HG03432 (cell line): ENCODE measurements at regions not wholly inside any gene's neighbourhood (a gene's known extent, or its start where the extent isn't known, plus 50 kb on each side); places are given as distances from the start of the nearest gene placed in this dataset.
"Not testable (repeated sequence)": the region's sequence is repeated elsewhere in the genome, so short reads cannot be mapped to it uniquely, and the experiment has no call there.

Source experiments
- ATAC-seq: cut with Tn5 transposase; IDR thresholded peaks from one replicate; pipeline ENCODE4 v1.9.1; 2021; ENCODE audit warnings: mild to moderate bottlenecking, moderate library complexity; ENCODE audit not compliant: unreplicated experiment

DNA sequence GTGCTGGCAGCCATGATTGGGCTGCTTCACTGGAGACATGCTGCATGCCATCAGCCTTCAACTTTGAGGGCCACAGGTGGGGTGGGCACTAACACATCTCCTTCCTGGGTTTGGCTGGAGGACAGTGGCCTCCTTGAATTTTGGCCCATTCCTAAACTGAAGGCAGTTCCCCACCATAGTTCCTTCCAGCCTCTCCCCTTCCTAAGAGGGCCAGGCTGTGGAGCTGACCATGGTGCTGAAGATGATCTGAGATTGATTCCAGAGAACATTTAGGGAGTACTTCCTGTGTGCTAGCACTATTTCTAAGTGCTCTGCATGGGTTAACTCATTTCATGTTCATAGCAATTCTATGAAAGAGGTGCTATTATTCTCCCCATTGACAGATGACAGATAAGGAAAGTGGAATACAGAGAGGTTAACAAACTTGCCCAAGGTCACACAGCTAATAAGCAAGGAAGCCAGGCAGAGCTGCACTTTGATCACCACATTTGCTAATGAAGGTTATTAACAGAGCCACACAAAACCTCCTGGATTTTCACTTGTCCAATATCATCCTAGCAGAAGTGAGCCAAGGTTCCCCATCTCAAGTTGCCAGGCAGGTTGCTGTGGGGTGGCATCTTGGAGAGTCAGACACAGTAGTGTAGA lies 175.3 kb downstream of the ZIC5 start:
- no peak for ATAC-seq

GRCh38 chr13:99792079-99792921 lies 179.3 kb downstream of the ZIC5 start:
- ATAC-seq = no peak

DNA sequence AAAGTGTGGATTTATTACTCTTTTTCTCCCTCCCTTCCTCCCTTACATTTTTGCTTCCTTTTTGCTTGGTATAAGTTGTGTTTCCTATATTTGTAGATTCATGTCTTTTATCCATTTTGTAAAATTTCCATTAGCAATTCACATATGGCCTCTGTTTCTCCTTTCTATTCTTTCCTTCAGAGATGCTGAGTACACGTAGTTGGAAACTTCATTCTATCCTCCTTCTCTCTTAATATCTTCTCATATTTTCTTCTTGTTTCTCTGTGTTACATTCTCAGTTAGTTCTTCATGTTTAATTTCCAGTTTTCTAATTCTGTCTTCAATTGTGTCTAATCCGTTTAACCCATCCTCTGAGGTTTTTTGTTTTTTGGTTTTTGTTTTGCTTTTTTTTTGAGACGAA lies 188.9 kb downstream of the ZIC5 start:
- no peak for ATAC-seq

- ATAC-seq = no peak
These were observed 193.1 kb downstream of the ZIC5 start for GRCh38 chr13:99778500-99778899.

GRCh38 chr13:99777873-99778272 lies 193.7 kb downstream of the ZIC5 start:
- ATAC-seq = no peak

DNA sequence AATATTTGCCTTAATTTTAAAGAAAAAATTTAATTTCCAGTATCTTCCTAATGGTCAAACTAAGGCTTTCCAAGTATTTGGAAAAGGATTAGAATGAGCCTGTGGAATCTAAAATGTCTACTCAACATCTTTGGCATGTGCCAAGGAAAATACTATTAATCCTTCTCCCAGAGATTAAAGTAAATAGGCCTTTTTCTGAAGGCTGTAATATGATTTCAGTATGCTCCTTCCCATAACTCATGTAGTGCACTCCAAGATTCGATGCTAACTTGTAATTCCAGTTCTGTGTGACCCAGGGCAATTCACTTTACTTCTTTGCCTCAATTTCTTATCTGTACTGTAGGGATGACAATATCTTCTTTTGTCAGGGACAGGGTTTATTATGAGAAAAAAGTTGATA lies 196.9 kb downstream of the ZIC5 start:
- ATAC-seq = no peak

GRCh38 chr13:99768986-99769385 lies 202.6 kb downstream of the ZIC5 start:
- no peak for ATAC-seq

DNA sequence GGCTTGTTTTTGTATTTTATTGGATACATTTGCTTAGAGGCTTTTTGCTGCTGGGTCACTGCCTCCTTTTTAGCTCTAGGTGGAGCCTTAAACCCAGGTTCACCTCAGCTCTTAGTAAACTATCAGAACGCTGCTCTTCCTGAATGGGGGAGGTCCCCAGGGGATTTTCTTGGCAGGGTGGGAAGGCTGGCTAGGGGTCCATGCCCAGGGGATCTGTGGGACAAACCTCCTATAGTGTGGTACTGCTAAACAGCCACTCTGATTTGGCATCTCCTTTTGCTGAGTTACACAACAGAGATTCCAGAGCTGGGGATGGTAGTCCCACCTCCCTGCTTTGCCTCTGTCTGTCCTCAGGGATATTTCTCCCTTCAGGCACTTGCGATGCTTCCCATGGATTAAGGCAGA lies 204.9 kb downstream of the ZIC5 start:
- no peak for ATAC-seq

GRCh38 chr13:99765869-99766268 lies 205.7 kb downstream of the ZIC5 start:
- ATAC-seq = no peak

- no peak for ATAC-seq
These were observed 211.1 kb downstream of the ZIC5 start for GRCh38 chr13:99760456-99760855.

- no peak for ATAC-seq
These were observed 212.4 kb downstream of the ZIC5 start for GRCh38 chr13:99759163-99759552.

- no peak for ATAC-seq
These were observed 213.0 kb downstream of the ZIC5 start for GRCh38 chr13:99758460-99759162.

- no peak for ATAC-seq
These were observed 213.7 kb downstream of the ZIC5 start for GRCh38 chr13:99757756-99758459.

DNA sequence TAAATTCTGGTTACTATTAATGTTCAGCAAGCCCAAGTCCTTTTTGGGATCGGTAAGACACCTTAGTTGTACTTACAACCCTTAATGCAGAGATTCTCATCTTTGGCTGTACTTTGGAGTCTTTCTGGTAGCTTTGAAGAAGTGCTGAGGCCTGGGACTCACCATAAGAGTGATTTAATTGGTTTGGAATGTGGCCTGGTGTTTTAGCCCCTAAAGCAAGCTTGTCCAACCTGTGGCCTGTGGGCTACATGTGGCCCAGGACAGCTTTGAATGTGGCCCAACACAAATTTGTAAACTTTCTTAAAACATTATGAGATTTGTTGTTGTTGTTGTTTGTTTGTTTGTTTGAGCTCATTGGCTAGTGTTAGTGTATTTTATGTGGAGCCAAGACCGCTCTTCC lies 215.3 kb downstream of the ZIC5 start:
- ATAC-seq = no peak

GRCh38 chr13:99754750-99755149 lies 216.8 kb downstream of the ZIC5 start:
- not testable (repeated sequence) for ATAC-seq

- ATAC-seq = no peak
These were observed 219.2 kb downstream of the ZIC5 start for GRCh38 chr13:99752373-99752772.

DNA sequence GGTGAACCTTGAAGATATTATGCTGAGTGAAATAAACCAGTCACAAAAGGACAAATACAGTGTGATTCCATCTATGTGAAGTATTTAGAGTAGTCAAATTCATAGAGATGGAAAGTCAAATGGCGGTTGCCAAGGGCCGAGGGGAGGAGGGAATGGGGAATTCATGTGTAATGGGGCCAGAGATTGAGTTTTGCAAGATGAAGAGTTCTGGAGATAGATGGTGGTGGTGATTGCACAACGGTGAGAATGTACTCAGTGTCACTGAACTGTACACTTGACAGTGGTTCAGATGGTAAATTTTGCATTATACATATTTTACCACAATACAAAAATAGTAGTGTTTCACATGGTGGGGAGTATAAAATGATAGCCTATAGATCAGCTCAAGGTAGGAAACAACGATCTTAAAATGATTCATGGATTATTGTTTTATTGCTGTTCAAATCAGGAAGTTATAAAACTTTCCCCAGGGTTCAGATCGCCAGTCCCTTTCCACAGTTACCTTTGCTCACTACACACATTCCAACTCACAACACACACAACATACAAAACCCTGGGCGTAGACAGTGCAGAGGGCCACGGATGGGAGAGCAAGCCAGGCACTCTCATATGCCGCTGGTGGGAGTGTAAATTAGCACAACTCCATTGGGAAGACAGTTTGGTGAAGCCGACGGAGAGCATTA lies 219.9 kb downstream of the ZIC5 start:
- ATAC-seq = no peak

- no peak for ATAC-seq
These were observed 220.6 kb downstream of the ZIC5 start for GRCh38 chr13:99750951-99751350.

- no peak for ATAC-seq
These were observed 222.1 kb downstream of the ZIC5 start for GRCh38 chr13:99749271-99750019.

- ATAC-seq = no peak
These were observed 224.2 kb downstream of the ZIC5 start for GRCh38 chr13:99747403-99747710.
